Vagina (tissue), 2 donors: ENCODE measurements at regions not wholly inside any gene's neighbourhood (a gene's known extent, or its start where the extent isn't known, plus 50 kb on each side); places are given as distances from the start of the nearest gene placed in this dataset.

Source experiments
- CTCF ChIP-seq, 3 experiments: fragments of 450-650 bp in 2 of 3; fragments of 200-600 bp in 1 of 3; sonication (generic) in 1 of 3; IDR thresholded peaks; one replicate each; pipeline ENCODE4 v1.5.1; 2017 to 2019; ENCODE audit warnings: antibody characterized with exemption in 3 of 3, mild to moderate bottlenecking in 2 of 3, moderate library complexity in 2 of 3
- POLR2A ChIP-seq, 2 donors: fragments of 450-650 bp; IDR thresholded peaks; one replicate each; pipeline ENCODE4 v1.6.1; 2017; ENCODE audit warnings: antibody characterized with exemption in 2 of 2, mild to moderate bottlenecking in 2 of 2, moderate library complexity in 2 of 2

- no peak for TF ChIP-seq CTCF (IDR thresholded peaks at IDR 0.05)
- no peak for TF ChIP-seq POLR2A (IDR thresholded peaks at IDR 0.05)
Observed at GRCh38 chr13:107767119-107767518, 448.2 kb downstream of the LIG4 start.
